ACC112 (cell line): ENCODE measurements at regions not wholly inside any gene's neighbourhood (a gene's known extent, or its start where the extent isn't known, plus 50 kb on each side); places are given as distances from the start of the nearest gene placed in this dataset.
A peak's percentile ranks its signal among the peaks of the same experiment; 100 is the strongest.

Experiments
- H2AFZ ChIP-seq: fragments of 200-600 bp; sonication (generic); one replicate; pipeline ENCODE4 v1.6.0; 2017; ENCODE audit warnings: antibody characterized with exemption, low read length; ENCODE audit not compliant: unreplicated experiment
- H3K27ac ChIP-seq: fragments of 200-600 bp; sonication (generic); 2 replicates; pipeline ENCODE4 v1.5.1; 2014; ENCODE audit warnings: low read depth, mild to moderate bottlenecking, antibody characterized with exemption, low read length, moderate library complexity
- H3K27me3 ChIP-seq: fragments of 200-600 bp; sonication (generic); 2 replicates; pipeline ENCODE4 v1.6.1; 2014; ENCODE audit warnings: mild to moderate bottlenecking, antibody characterized with exemption, low read length, moderate library complexity, mixed read lengths; ENCODE audit not compliant: insufficient read depth
- H3K36me3 ChIP-seq: fragments of 200-600 bp; sonication (generic); 2 replicates; pipeline ENCODE4 v1.6.1; 2016; ENCODE audit warnings: mild to moderate bottlenecking, antibody characterized with exemption, low read length, moderate library complexity, mixed read lengths; ENCODE audit not compliant: insufficient read depth
- H3K4me1 ChIP-seq: fragments of 200-600 bp; sonication (generic); one replicate; pipeline ENCODE4 v1.6.1; 2016; ENCODE audit warnings: low read length, mixed read lengths; ENCODE audit not compliant: insufficient read depth, unreplicated experiment, control insufficient read depth
- H3K4me3 ChIP-seq: fragments of 200-600 bp; sonication (generic); 2 replicates; pipeline ENCODE4 v1.5.1; 2014; ENCODE audit warnings: mild to moderate bottlenecking, low read depth, low read length
- H3K79me2 ChIP-seq: fragments of 200-600 bp; sonication (generic); one replicate; pipeline ENCODE4 v1.6.0; 2016; ENCODE audit warnings: low read length; ENCODE audit not compliant: control insufficient read depth, unreplicated experiment, insufficient read depth

GRCh38 chr2:64283006-64283570, 138.9 kb upstream of the PELI1 start:
- Histone ChIP-seq H3K27me3 (peaks cover 3% of the 10 kb centered on the region; the same call in 1 of the 2 replicates), H3K79me2 (no peaks in the 10 kb centered on the region), H3K36me3 (no peaks in the 10 kb centered on the region), H3K4me1 (peaks cover 2% of the 10 kb centered on the region), H2AFZ (no peak overlapping the region), H3K4me3 (no peak overlapping the region), H3K27ac (no peak overlapping the region)

- Histone ChIP-seq H3K4me1 (peaks cover 9% of the 10 kb centered on the region), H3K36me3 (no peaks in the 10 kb centered on the region), H3K79me2 (no peaks in the 10 kb centered on the region), H3K4me3 (no peak overlapping the region), H3K27ac (no peak overlapping the region), H3K27me3 (peaks cover 3% of the 10 kb centered on the region; the same call in 1 of the 2 replicates), H2AFZ (no peak overlapping the region)
Observed at GRCh38 chr2:64283641-64284361, 139.6 kb upstream of the PELI1 start.

GRCh38 chr2:64284751-64285150, 140.5 kb upstream of the PELI1 start:
- H3K4me1 ChIP-seq: peaks cover 12% of the 10 kb centered on the region

GRCh38 chr2:64287202-64287740, 143.1 kb upstream of the PELI1 start:
- peaks cover 3% of the 10 kb centered on the region; the same call in 1 of the 2 replicates for H3K27me3 ChIP-seq
- H3K27ac ChIP-seq: no peak overlapping the region
- no peaks in the 10 kb centered on the region for H3K36me3 ChIP-seq
- peaks cover 27% of the 10 kb centered on the region for H3K4me1 ChIP-seq
- H3K4me3 ChIP-seq: no peak overlapping the region
- H2AFZ ChIP-seq: no peak overlapping the region
- H3K79me2 ChIP-seq: no peaks in the 10 kb centered on the region

More at GRCh38 chr2:64284751-64285150, 140.5 kb upstream of the PELI1 start:
- H3K4me3 ChIP-seq: no peak overlapping the region
- no peak overlapping the region for H3K27ac ChIP-seq
- H3K79me2 ChIP-seq: no peaks in the 10 kb centered on the region
- no peaks in the 10 kb centered on the region for H3K36me3 ChIP-seq
- peaks cover 3% of the 10 kb centered on the region; the same call in 1 of the 2 replicates for H3K27me3 ChIP-seq
- H2AFZ ChIP-seq: no peak overlapping the region

- peaks cover 27% of the 10 kb centered on the region for H3K4me1 ChIP-seq
- peak overlapping the region; percentile 50 for H3K27ac ChIP-seq
- no peaks in the 10 kb centered on the region for H3K79me2 ChIP-seq
- H3K36me3 ChIP-seq: no peaks in the 10 kb centered on the region
- no peak overlapping the region for H3K4me3 ChIP-seq
- H2AFZ ChIP-seq: peak overlapping the region; percentile 65
- H3K27me3 ChIP-seq: no peaks in the 10 kb centered on the region; the same call in 1 of the 2 replicates
Observed at GRCh38 chr2:64288321-64289193, 144.3 kb upstream of the PELI1 start.

GRCh38 chr2:64289251-64289650, 145.0 kb upstream of the PELI1 start:
- H3K4me3 ChIP-seq: no peak overlapping the region
- peak overlapping the region; percentile 50 for H3K27ac ChIP-seq
- no peaks in the 10 kb centered on the region for H3K79me2 ChIP-seq
- no peak overlapping the region for H2AFZ ChIP-seq
- H3K36me3 ChIP-seq: no peaks in the 10 kb centered on the region
- peaks cover 27% of the 10 kb centered on the region for H3K4me1 ChIP-seq
- peaks cover 3% of the 10 kb centered on the region; the same call in 1 of the 2 replicates for H3K27me3 ChIP-seq

GRCh38 chr2:64289737-64290136, 145.5 kb upstream of the PELI1 start:
- no peak overlapping the region for H3K4me3 ChIP-seq
- no peaks in the 10 kb centered on the region for H3K79me2 ChIP-seq
- H3K27ac ChIP-seq: no peak overlapping the region
- no peak overlapping the region for H2AFZ ChIP-seq
- no peaks in the 10 kb centered on the region for H3K36me3 ChIP-seq
- H3K27me3 ChIP-seq: peaks cover 7% of the 10 kb centered on the region
- peaks cover 27% of the 10 kb centered on the region for H3K4me1 ChIP-seq

GRCh38 chr2:64291181-64291580, 147.0 kb upstream of the PELI1 start:
- Histone ChIP-seq H2AFZ (no peak overlapping the region), H3K36me3 (no peaks in the 10 kb centered on the region), H3K4me1 (peaks cover 27% of the 10 kb centered on the region), H3K79me2 (no peaks in the 10 kb centered on the region), H3K27ac (peak overlapping the region; percentile 64; the same call in 1 of the 2 replicates), H3K27me3 (peaks cover 22% of the 10 kb centered on the region), H3K4me3 (no peak overlapping the region)

- Histone ChIP-seq H3K36me3 (no peaks in the 10 kb centered on the region), H3K4me3 (no peak overlapping the region), H3K27me3 (peaks cover 56% of the 10 kb centered on the region), H3K79me2 (no peaks in the 10 kb centered on the region), H2AFZ (no peak overlapping the region), H3K27ac (no peak overlapping the region), H3K4me1 (peaks cover 13% of the 10 kb centered on the region)
Observed at GRCh38 chr2:64295326-64296139, 151.3 kb upstream of the PELI1 start.

GRCh38 chr2:64296140-64296480, 151.9 kb upstream of the PELI1 start:
- no peaks in the 10 kb centered on the region for H3K79me2 ChIP-seq
- H3K36me3 ChIP-seq: no peaks in the 10 kb centered on the region
- no peak overlapping the region for H2AFZ ChIP-seq
- peaks cover 7% of the 10 kb centered on the region for H3K4me1 ChIP-seq
- H3K4me3 ChIP-seq: no peak overlapping the region
- H3K27ac ChIP-seq: no peak overlapping the region
- peaks cover 56% of the 10 kb centered on the region for H3K27me3 ChIP-seq
